ENCODE measurements at regions not wholly inside any gene's neighbourhood (a gene's known extent, or its start where the extent isn't known, plus 50 kb on each side); places are given as distances from the start of the nearest gene placed in this dataset.

DNA sequence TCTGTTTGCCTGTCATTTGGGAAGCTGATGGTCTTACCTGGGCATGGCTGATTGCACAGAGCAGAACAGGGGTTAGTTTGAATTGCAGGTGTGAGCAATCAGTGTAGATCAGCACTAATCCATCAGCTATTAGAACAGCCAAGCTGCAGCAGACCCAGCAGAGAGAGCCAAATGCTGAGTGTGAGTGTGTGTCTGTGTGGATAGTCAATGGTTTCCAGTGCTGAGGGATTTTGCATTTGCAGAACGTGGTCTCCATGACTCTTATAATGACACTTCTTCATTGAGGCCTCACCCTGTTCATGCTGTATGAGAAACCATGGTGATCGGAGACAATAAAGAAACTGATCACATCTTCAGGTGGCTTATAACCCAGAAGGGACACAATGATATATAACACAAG is 312.1 kb downstream of the SOX2 start:
- TF ChIP-seq, protein P1, sequence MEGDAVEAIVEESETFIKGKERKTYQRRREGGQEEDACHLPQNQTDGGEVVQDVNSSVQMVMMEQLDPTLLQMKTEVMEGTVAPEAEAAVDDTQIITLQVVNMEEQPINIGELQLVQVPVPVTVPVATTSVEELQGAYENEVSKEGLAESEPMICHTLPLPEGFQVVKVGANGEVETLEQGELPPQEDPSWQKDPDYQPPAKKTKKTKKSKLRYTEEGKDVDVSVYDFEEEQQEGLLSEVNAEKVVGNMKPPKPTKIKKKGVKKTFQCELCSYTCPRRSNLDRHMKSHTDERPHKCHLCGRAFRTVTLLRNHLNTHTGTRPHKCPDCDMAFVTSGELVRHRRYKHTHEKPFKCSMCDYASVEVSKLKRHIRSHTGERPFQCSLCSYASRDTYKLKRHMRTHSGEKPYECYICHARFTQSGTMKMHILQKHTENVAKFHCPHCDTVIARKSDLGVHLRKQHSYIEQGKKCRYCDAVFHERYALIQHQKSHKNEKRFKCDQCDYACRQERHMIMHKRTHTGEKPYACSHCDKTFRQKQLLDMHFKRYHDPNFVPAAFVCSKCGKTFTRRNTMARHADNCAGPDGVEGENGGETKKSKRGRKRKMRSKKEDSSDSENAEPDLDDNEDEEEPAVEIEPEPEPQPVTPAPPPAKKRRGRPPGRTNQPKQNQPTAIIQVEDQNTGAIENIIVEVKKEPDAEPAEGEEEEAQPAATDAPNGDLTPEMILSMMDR (IDR thresholded peaks at IDR 0.05), result no peak
- no peak for TF ChIP-seq SIN3A (IDR thresholded peaks at IDR 0.05; ENCODE audit: borderline replicate concordance, insufficient read depth, low read depth, low read length)

Measured in Panc1 (cell line).